Non-pigmented ciliary epithelial cell (primary cell): ENCODE measurements at regions not wholly inside any gene's neighbourhood (a gene's known extent, or its start where the extent isn't known, plus 50 kb on each side); places are given as distances from the start of the nearest gene placed in this dataset.

Experiments
- DNase-seq: peaks from one replicate; pipeline ENCODE4 v3.0.0-alpha.2; 2010; ENCODE audit warnings: low read depth

DNA sequence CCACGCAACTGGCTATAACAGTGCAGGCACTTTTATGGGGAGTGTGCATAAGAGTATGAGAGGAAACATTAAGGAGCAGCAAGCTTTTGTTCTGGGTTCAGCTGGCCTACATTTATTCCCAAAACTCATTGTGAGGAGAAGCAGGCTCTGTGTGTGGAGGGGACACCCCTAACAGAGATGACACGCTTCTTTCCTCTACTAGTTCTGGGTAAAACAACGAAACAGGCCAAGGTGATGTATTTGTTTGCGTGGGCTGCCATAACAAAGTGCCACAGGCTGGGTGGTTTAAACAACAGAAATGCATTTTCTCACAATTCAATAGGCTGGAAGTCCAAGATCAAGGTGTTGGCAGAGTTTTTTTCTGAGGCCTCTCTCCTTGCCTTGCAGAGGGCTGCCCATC, 488.6 kb downstream of the MID1IP1 start:
- no peak for DNase-seq

GRCh38 chrX:39293203-39293602, 491.9 kb downstream of the MID1IP1 start:
- no peak for DNase-seq

- no peak for DNase-seq
These were observed 495.2 kb downstream of the MID1IP1 start for GRCh38 chrX:39296472-39296871.

DNA sequence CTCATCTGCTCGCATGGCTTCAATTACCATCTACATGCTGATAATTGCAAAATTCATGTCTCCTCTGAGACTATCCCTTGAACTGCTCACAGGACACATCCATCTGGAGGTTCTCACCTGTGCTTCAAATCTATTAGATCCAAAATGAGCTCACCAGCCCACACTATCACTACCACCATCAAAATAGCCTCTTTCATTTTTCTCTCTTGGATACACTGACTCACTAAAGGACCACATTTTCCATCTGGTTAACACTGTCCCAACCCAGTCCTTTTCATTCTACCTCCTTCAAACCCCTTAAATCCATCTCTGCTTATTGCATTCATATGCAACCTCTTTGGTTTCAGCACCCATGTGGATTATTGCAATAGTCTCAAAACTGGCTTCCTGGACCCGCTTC, 497.6 kb downstream of the MID1IP1 start:
- DNase-seq, result no peak

- DNase-seq, result no peak
These were observed 498.4 kb downstream of the MID1IP1 start for GRCh38 chrX:39299615-39300014.

DNA sequence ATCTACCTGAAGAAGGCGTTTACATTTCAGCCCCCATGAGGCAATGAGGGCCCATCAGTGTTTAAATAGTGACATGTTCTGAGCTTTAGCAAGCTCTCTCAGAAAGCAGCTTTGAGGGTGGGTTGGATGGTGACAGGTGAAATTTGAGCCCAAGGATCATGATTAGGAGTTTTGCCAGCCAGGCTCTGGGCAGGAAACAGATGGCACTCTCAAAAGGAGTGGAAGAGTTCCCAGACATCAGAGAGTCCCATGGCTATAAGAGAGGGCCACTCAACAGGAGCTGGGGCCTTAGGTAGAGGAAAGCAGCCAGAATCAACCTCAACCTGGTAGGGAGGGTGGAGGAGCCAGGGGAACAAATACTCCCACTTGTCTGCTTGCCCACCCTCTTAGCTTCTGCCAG, 499.8 kb downstream of the MID1IP1 start:
- DNase-seq, result no peak

- DNase-seq, result no peak
These were observed 501.6 kb downstream of the MID1IP1 start for GRCh38 chrX:39302838-39303237.

DNA sequence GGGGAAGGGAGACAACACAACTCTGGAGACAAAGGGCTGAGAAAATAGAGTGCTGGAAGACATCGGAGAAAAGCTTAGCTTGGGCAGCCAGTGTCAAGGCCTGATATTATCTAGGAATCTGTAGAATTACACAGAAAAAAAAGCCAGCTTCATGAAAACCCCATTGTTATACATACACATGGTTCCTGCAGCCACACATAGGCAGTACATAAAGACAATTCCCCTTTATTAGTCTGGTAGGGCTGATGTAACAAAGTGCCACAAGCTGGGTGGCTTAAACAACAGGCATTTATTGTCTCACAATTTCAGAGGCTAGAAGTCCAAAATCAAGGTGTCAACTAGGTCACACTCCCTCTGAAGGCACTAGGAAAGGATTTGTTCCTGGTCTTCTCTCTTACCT, 503.5 kb downstream of the MID1IP1 start:
- DNase-seq, result no peak

- DNase-seq, result no peak
These were observed 506.2 kb downstream of the MID1IP1 start for GRCh38 chrX:39307488-39307887.

- no peak for DNase-seq
These were observed 506.9 kb downstream of the MID1IP1 start for GRCh38 chrX:39308126-39308525.

DNA sequence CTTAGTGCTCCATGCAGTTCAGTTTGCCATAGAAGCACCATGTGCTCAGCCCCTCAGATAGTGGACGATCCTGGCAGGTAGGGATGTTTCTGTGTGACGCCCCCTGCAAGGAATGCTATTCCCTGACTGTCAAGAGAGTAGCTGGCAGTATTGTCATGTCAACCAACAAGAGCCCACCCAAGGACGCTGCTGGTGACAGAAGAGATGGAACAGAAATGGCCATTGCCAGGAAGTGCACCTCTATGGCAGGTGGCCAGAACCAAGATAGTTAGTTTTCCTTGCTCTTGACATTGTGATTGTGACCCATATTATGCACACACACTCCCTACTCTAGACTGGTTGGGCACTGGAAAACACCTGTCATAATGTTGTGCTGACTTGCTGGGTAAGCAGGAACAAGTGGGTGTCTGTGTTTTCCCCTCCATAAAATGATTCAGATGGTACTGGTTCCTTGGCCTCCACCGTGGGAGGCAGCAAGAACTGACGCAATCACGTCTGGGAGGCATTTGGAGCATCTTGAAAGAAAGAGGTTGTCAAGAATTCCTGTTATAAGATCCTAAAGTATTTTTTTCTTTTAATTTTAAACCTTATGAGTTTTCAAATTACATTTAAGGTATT, 507.9 kb downstream of the MID1IP1 start:
- peak; percentile 32 for DNase-seq

DNA sequence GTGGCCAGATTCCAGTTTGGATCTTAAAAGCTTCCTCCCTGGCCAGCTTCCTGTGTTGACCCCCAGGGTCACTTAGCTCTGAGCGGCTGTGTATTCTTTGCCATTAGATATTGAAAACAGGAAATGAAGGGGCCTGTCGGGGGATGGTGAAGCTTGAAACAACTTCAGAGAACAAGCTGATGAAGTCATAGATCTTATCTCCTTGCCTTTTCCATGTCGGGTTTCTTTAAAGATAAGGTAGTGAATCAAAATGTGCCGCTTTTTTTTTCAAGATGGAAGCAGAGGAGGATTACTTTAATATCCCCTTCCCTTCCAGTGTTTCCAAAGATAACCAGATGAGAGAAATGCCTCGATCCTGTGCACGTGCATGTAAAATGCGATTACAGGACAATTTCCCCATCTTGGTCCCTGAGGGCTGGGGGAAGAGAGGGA, 508.5 kb downstream of the MID1IP1 start:
- peak; percentile 11 for DNase-seq

GRCh38 chrX:39310891-39311290, 509.6 kb downstream of the MID1IP1 start:
- DNase-seq, result no peak

- no peak for DNase-seq
These were observed 510.4 kb downstream of the MID1IP1 start for GRCh38 chrX:39311646-39312045.

DNA sequence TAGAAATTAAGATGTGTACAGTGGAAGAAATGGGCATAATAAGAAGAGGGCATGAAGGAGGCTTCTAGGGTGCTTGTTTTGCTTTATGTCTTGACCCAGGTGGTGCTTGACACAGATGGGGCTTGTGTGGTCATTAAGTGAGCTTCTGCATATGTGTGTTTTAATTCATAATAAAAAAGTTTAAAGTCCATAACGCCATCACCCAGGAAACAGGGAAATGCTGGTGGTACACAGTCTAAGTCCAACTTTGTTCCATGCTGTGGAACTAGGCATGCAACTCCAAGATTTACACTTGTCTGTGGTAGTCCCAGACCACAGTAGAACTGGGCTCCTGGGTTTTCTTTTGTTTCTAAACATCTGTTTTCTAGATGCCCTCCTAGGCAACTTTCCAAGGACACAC, 511.9 kb downstream of the MID1IP1 start:
- DNase-seq, result no peak

GRCh38 chrX:39318506-39319343, 517.5 kb downstream of the MID1IP1 start:
- DNase-seq, result no peak

DNA sequence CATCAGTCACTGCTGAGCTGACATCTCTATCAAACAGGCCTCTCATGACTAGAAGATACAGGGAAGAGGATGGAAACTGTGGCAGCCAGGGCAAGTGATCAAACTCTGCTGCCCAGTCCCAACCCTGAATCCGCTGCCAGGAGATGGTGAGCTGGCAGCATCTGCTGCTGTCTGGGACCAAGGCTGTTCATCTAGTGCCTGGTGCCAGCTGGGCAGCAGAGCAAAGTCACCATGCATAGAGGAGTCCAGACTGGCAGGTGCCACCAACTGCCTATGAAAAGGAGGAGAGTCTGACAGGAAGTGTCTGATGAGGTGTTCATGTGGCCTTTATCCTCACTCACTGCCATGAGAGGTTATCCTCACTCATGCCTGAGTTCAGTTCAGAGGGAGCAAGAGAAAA, 518.9 kb downstream of the MID1IP1 start:
- no peak for DNase-seq

GRCh38 chrX:39322496-39322895, 521.2 kb downstream of the MID1IP1 start:
- no peak for DNase-seq

DNA sequence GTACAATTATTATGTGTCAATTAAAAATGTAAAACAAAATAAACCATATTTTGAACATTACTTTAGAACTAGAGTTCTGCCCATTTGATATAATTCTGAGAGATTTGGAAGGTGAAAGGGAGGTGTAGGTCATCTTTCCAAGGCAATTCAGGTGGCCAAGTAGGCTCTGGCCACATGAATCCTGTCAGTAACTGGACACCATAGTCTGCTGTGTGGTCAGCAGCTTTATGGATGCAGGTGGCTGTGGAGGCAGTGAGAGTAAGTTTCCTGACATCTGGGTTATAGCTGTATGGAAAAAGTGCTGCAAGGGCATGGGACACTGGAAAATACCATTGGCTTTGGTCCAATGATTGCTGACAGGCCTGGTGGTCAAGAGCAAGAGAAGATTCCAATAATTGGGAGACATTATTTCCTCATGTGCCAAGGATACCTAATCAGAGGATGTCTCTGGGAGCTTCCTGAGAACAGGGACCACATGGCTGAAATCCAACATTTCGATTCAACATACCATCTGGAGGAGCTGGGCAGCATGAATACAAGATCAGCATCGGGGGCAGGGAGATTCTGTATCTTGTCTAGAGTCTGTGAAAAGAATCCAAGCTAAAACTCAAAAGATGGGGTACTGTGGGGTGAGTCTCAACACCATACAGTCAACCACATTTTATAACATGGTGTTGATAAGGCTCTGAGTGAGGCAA, 523.1 kb downstream of the MID1IP1 start:
- no peak for DNase-seq

GRCh38 chrX:39327255-39327654, 526.0 kb downstream of the MID1IP1 start:
- no peak for DNase-seq

DNA sequence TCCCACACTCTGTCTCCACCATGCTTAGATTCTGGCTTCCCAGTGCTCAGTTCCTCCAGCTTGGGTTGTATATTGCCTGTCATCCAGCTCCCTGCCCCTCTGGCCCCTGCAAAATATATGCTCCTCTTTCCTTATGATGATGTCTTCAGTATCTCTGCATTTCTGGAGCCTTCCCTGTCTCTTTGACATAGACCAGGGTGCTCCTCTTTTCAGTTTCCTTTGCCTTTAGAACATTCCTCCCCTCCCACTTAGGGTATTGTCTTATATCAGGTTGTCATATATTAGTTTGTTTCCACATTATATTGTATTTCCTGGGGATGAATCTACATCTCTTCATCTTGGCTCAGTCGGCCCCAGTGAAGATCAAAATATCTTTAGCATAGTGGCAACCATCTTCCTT, 526.4 kb downstream of the MID1IP1 start:
- no peak for DNase-seq

DNA sequence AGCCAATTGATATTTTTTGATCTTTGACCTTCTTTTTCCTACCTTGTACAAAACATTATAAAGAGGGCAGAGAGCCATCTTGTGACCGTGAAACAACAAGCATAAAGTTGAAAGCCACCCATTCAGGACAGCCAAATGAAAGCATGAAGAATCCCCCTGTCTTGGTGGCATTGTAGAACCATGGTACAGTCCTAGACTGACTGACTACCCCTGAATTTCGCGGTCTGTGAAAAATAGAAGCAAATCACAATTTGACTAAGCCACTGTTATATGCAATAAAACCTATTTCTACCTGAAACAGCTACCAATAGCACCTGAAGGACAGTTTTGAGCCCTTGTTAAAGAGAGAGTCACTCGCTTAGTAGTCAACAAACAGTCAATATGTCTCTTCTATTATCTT, 527.4 kb downstream of the MID1IP1 start:
- DNase-seq, result no peak

DNA sequence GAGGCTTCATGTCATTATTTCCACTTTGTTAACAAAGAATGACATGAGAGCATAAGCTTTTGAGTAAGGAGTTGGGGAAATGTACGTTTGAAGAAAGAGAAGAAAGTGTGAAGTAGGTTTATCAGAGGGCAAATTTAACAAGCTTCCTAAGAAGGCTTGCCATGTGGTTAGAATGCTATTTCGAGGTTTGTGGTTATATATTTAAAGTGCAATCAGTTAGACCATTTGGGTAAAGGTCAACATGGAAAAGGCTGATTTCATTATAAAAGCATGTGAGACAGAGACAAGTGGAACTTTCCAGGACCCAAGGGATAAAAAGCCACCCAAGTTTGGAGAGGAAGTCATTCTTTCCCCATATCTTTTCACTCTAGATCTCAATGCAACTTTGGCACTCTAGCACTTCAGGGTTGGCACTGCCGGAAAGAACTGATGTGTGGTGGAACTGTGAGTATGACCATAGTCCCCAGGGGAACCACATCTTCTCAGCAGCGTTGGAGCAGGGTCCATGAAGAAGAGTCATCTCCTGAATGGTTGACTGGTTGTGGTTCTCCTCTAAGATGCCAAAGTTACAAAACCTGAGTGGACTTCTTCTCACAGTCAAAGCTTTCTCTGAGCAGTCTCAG, 529.9 kb downstream of the MID1IP1 start:
- DNase-seq, result no peak
